Left ventricle myocardium inferior (tissue), 1 donor: ENCODE measurements at regions not wholly inside any gene's neighbourhood (a gene's known extent, or its start where the extent isn't known, plus 50 kb on each side); places are given as distances from the start of the nearest gene placed in this dataset.

Experiments used
- DNase-seq: peaks from one replicate; pipeline ENCODE4 v3.0.0-alpha.2; 2020
- H3K27ac ChIP-seq: fragments of 200-600 bp; replicated peaks from 2 replicates; pipeline ENCODE4 v1.8.0; 2021
- H3K27me3 ChIP-seq: fragments of 200-600 bp; 2 replicates; pipeline ENCODE4 v1.8.0; 2021; ENCODE audit warnings: low read depth
- H3K36me3 ChIP-seq: fragments of 200-600 bp; 2 replicates; pipeline ENCODE4 v1.8.0; 2021
- H3K4me1 ChIP-seq: fragments of 200-600 bp; 2 replicates; pipeline ENCODE4 v1.8.0; 2021
- H3K4me3 ChIP-seq: fragments of 200-600 bp; 2 replicates; pipeline ENCODE4 v1.8.0; 2021; ENCODE audit warnings: mild to moderate bottlenecking, moderate library complexity
- H3K9me3 ChIP-seq: fragments of 200-600 bp; replicated peaks from 2 replicates; pipeline ENCODE4 v1.8.0; 2021
- CTCF ChIP-seq: fragments of 200-600 bp; IDR thresholded peaks from 2 replicates; pipeline ENCODE4 v1.8.0; 2021; ENCODE audit warnings: antibody characterized with exemption, mild to moderate bottlenecking, borderline replicate concordance
- intact Hi-C: fragments of 100-400 bp; cut with micrococcal nuclease; formaldehyde crosslinking; loops from one replicate; pipeline ENCODE4 v1.11.0; 2022
- donor health status: DM: no; HTN: yes; CAD: no; lungs with severe emphysema.

- no peaks in the 10 kb centered on the region for H3K36me3 ChIP-seq
- intact Hi-C loops, result no loop called here
- H3K27ac ChIP-seq, result no peak overlapping the region
- peaks cover 5% of the 10 kb centered on the region for H3K27me3 ChIP-seq
- H3K4me1 ChIP-seq, result no peaks in the 10 kb centered on the region
- no peak overlapping the region for H3K4me3 ChIP-seq
- DNase-seq, result no peak
- no peak for TF ChIP-seq CTCF
- H3K9me3 ChIP-seq, result no peaks in the 10 kb centered on the region
Observed at GRCh38 chr9:82736701-82737100, 326.2 kb downstream of the RASEF start.

GRCh38 chr9:82745919-82746318, 317.0 kb downstream of the RASEF start:
- TF ChIP-seq CTCF, result no peak

GRCh38 chr9:82750411-82750913, 312.5 kb downstream of the RASEF start:
- Histone ChIP-seq H3K27ac (no peak overlapping the region), H3K4me3 (no peak overlapping the region), H3K4me1 (no peaks in the 10 kb centered on the region), H3K9me3 (peaks cover 4% of the 10 kb centered on the region), H3K27me3 (peaks cover 5% of the 10 kb centered on the region), H3K36me3 (no peaks in the 10 kb centered on the region)
- no peak for DNase-seq
- no peak for TF ChIP-seq CTCF
- intact Hi-C loops, result no loop called here

More at GRCh38 chr9:82745919-82746318, 317.0 kb downstream of the RASEF start:
- H3K27ac ChIP-seq, result no peak overlapping the region
- DNase-seq, result no peak
- no peak overlapping the region for H3K4me3 ChIP-seq
- no peaks in the 10 kb centered on the region for H3K36me3 ChIP-seq
- H3K27me3 ChIP-seq, result peaks cover 5% of the 10 kb centered on the region
- intact Hi-C loops, result no loop called here
- peaks cover 4% of the 10 kb centered on the region for H3K9me3 ChIP-seq
- no peaks in the 10 kb centered on the region for H3K4me1 ChIP-seq

GRCh38 chr9:82757924-82758323, 305.0 kb downstream of the RASEF start:
- no peak for DNase-seq
- Histone ChIP-seq H3K9me3 (no peaks in the 10 kb centered on the region), H3K27me3 (no peaks in the 10 kb centered on the region), H3K36me3 (no peaks in the 10 kb centered on the region), H3K27ac (no peak overlapping the region), H3K4me3 (no peak overlapping the region), H3K4me1 (no peaks in the 10 kb centered on the region)
- TF ChIP-seq CTCF, result no peak
- intact Hi-C loops, result no loop called here

DNA sequence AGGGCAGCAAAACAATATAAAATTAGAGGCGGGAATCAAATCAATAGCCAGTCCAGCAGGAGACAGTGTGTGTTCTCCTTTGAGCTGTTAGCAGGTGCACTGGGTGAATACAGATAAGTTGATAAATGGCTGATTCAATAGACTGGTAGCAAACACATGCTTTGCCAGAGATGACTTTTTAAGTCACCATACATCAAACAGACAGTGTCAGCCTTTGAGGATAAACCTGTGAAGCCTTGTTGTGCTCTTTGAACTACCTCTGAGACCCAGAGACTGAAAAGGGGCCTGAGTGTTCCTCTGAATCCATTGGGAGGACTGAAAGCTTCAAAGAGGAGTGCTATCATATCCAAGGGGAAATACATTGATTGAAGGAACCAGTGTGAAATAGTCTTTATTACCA, 301.9 kb downstream of the RASEF start:
- no peak for DNase-seq
- Histone ChIP-seq H3K27me3 (no peaks in the 10 kb centered on the region), H3K4me3 (no peak overlapping the region), H3K36me3 (no peaks in the 10 kb centered on the region), H3K9me3 (no peaks in the 10 kb centered on the region), H3K4me1 (no peaks in the 10 kb centered on the region), H3K27ac (no peak overlapping the region)
- TF ChIP-seq CTCF, result no peak
- intact Hi-C loops, result no loop called here

GRCh38 chr9:82761956-82762355, 301.0 kb downstream of the RASEF start:
- no peak for DNase-seq
- Histone ChIP-seq H3K4me3 (no peak overlapping the region), H3K9me3 (no peaks in the 10 kb centered on the region), H3K36me3 (no peaks in the 10 kb centered on the region), H3K4me1 (no peaks in the 10 kb centered on the region), H3K27me3 (no peaks in the 10 kb centered on the region), H3K27ac (no peak overlapping the region)
- no peak for TF ChIP-seq CTCF
- intact Hi-C loops, result no loop called here
